Neural crest cell (in vitro differentiated cells): ENCODE measurements at regions not wholly inside any gene's neighbourhood (a gene's known extent, or its start where the extent isn't known, plus 50 kb on each side); places are given as distances from the start of the nearest gene placed in this dataset.

Source experiments
- DNase-seq: peaks from one replicate; pipeline ENCODE4 v3.0.0; 2021; ENCODE audit warnings: low read depth, mixed read lengths, low spot score
- H3K27ac Mint-ChIP-seq: one replicate; pipeline ENCODE4 v1.8.0; 2021; ENCODE audit warnings: mild to moderate bottlenecking, mixed read lengths; ENCODE audit not compliant: unreplicated experiment
- H3K27me3 Mint-ChIP-seq: 2 replicates; pipeline ENCODE4 v1.8.0; 2021; ENCODE audit warnings: low read depth, mild to moderate bottlenecking, mixed read lengths
- H3K36me3 Mint-ChIP-seq: 2 replicates; pipeline ENCODE4 v1.8.0; 2021; ENCODE audit warnings: low read depth, mild to moderate bottlenecking, mixed read lengths
- H3K4me1 Mint-ChIP-seq: 2 replicates; pipeline ENCODE4 v1.8.0; 2021; ENCODE audit warnings: mixed read lengths
- H3K4me3 Mint-ChIP-seq: one replicate; pipeline ENCODE4 v1.8.0; 2021; ENCODE audit warnings: mild to moderate bottlenecking, mixed read lengths
- H3K9me3 Mint-ChIP-seq: 2 replicates; pipeline ENCODE4 v1.8.0; 2021; ENCODE audit warnings: mixed read lengths
- CTCF ChIP-seq: fragments of 200-600 bp; sonication (generic); conservative IDR thresholded peaks from 2 replicates; pipeline ENCODE4 v1.5.0; 2021; ENCODE audit warnings: antibody characterized with exemption, mild to moderate bottlenecking

DNA sequence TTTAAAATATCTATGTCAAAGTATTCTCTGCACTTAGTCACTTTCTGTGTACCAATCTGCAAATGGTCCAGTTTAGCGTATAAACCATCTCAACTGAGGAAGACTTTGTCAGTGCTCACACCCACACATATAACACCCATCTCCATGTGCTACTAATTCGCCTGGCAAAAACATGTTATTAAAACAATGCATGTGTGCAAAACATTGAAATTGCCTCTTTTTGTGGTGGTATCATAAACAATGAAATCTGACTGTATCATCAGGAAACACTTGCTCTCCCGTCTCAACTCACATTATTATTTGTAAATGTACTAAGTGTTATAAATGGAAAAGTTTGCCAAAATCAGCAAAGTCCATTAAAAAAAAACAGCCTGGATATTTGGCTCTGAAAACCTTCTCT lies 105.9 kb upstream of the FOXC1 start:
- no peak overlapping the region for H3K4me3 Mint-ChIP-seq

GRCh38 chr6:1504465-1504864 lies 105.2 kb upstream of the FOXC1 start:
- no peak for TF ChIP-seq CTCF
- H3K9me3 Mint-ChIP-seq = no peaks in the 10 kb centered on the region
- no peaks in the 10 kb centered on the region for H3K27me3 Mint-ChIP-seq
- H3K4me1 Mint-ChIP-seq = peaks cover 5% of the 10 kb centered on the region
- H3K27ac Mint-ChIP-seq = peak overlapping the region; percentile 74
- no peak for DNase-seq
- no peaks in the 10 kb centered on the region for H3K36me3 Mint-ChIP-seq
- H3K4me3 Mint-ChIP-seq = no peak overlapping the region

More for the DNA sequence above, 105.9 kb upstream of the FOXC1 start:
- DNase-seq = no peak
- H3K4me1 Mint-ChIP-seq = peaks cover 5% of the 10 kb centered on the region
- no peak for TF ChIP-seq CTCF
- no peaks in the 10 kb centered on the region for H3K27me3 Mint-ChIP-seq
- no peaks in the 10 kb centered on the region for H3K9me3 Mint-ChIP-seq
- H3K36me3 Mint-ChIP-seq = no peaks in the 10 kb centered on the region
- no peak overlapping the region for H3K27ac Mint-ChIP-seq

- TF ChIP-seq CTCF = no peak
- Mint-ChIP-seq H3K36me3 (no peaks in the 10 kb centered on the region), H3K27me3 (no peaks in the 10 kb centered on the region), H3K4me1 (no peaks in the 10 kb centered on the region), H3K4me3 (no peak overlapping the region), H3K27ac (no peak overlapping the region), H3K9me3 (no peaks in the 10 kb centered on the region)
- DNase-seq = no peak
Measured at GRCh38 chr6:1507251-1507650, 102.5 kb upstream of the FOXC1 start.

DNA sequence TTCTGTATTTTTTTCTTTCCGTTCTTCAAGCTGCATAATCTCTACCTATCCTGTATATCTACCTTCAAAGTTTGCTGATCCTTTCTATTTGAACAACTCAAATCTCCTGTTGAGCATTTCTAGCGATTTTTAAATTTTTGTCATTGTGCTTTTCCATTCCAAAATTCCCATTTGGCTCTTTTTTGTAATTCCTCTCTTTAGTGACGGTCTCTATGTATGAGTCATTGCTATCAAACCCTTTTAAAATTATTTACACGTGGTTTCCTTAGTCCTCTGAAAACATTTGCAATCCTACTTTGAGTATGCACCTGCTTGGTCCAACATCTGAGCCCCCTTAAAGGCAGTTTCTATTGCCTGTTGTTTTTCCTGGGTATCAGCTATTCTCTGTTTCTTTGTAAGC lies 100.5 kb upstream of the FOXC1 start:
- Mint-ChIP-seq H3K9me3 (no peaks in the 10 kb centered on the region), H3K4me1 (peaks cover 8% of the 10 kb centered on the region)
- no peak for TF ChIP-seq CTCF

GRCh38 chr6:1510239-1510638 lies 99.5 kb upstream of the FOXC1 start:
- H3K9me3 Mint-ChIP-seq = no peaks in the 10 kb centered on the region
- H3K4me3 Mint-ChIP-seq = no peak overlapping the region
- DNase-seq = no peak
- peaks cover 8% of the 10 kb centered on the region for H3K4me1 Mint-ChIP-seq
- no peaks in the 10 kb centered on the region for H3K27me3 Mint-ChIP-seq
- no peaks in the 10 kb centered on the region for H3K36me3 Mint-ChIP-seq
- no peak for TF ChIP-seq CTCF
- no peak overlapping the region for H3K27ac Mint-ChIP-seq

More for the DNA sequence above, 100.5 kb upstream of the FOXC1 start:
- no peak overlapping the region for H3K4me3 Mint-ChIP-seq
- no peaks in the 10 kb centered on the region for H3K36me3 Mint-ChIP-seq
- H3K27me3 Mint-ChIP-seq = no peaks in the 10 kb centered on the region
- DNase-seq = no peak
- H3K27ac Mint-ChIP-seq = no peak overlapping the region

- no peaks in the 10 kb centered on the region for H3K9me3 Mint-ChIP-seq
- no peaks in the 10 kb centered on the region for H3K36me3 Mint-ChIP-seq
- H3K27ac Mint-ChIP-seq = no peak overlapping the region
- no peaks in the 10 kb centered on the region for H3K27me3 Mint-ChIP-seq
- H3K4me1 Mint-ChIP-seq = peaks cover 8% of the 10 kb centered on the region
- no peak for DNase-seq
- no peak for TF ChIP-seq CTCF
- no peak overlapping the region for H3K4me3 Mint-ChIP-seq
Measured at GRCh38 chr6:1513215-1513780, 96.4 kb upstream of the FOXC1 start.
